GM19395 (cell line): ENCODE measurements at regions not wholly inside any gene's neighbourhood (a gene's known extent, or its start where the extent isn't known, plus 50 kb on each side); places are given as distances from the start of the nearest gene placed in this dataset.

Experiments
- ATAC-seq: cut with Tn5 transposase; IDR thresholded peaks from one replicate; pipeline ENCODE4 v1.9.1; 2021; ENCODE audit warnings: mild to moderate bottlenecking, moderate library complexity; ENCODE audit not compliant: unreplicated experiment

GRCh38 chr10:88023676-88024075 is 160.3 kb downstream of the PTEN start:
- no peak for ATAC-seq

- ATAC-seq, result no peak
These were observed 162.6 kb downstream of the PTEN start for GRCh38 chr10:88026031-88026430.

- ATAC-seq, result peak; percentile 73
These were observed 164.1 kb downstream of the PTEN start for GRCh38 chr10:88027570-88027969.

GRCh38 chr10:88028072-88028471 is 164.6 kb downstream of the PTEN start:
- no peak for ATAC-seq

GRCh38 chr10:88028654-88029053 is 165.2 kb downstream of the PTEN start:
- ATAC-seq, result no peak

GRCh38 chr10:88032566-88032965 is 169.1 kb downstream of the PTEN start:
- ATAC-seq, result no peak

GRCh38 chr10:88033385-88033784 is 170.0 kb downstream of the PTEN start:
- no peak for ATAC-seq

- ATAC-seq, result no peak
These were observed 170.4 kb downstream of the PTEN start for GRCh38 chr10:88033793-88034192.

- ATAC-seq, result no peak
These were observed 172.7 kb downstream of the PTEN start for GRCh38 chr10:88036126-88036525.

- ATAC-seq, result no peak
These were observed 174.2 kb downstream of the PTEN start for GRCh38 chr10:88037623-88038022.

- ATAC-seq, result no peak
These were observed 174.8 kb downstream of the PTEN start for GRCh38 chr10:88038268-88038667.

GRCh38 chr10:88039496-88040200 is 176.2 kb downstream of the PTEN start:
- ATAC-seq, result no peak

GRCh38 chr10:88041243-88042159 is 178.1 kb downstream of the PTEN start:
- no peak for ATAC-seq

- ATAC-seq, result no peak
These were observed 179.0 kb downstream of the PTEN start for GRCh38 chr10:88042160-88043100.

- ATAC-seq, result no peak
These were observed 181.7 kb downstream of the PTEN start for GRCh38 chr10:88045096-88045495.

- ATAC-seq, result no peak
These were observed 182.4 kb downstream of the PTEN start for GRCh38 chr10:88045656-88046415.

- ATAC-seq, result no peak
These were observed 184.2 kb downstream of the PTEN start for GRCh38 chr10:88047579-88047978.

GRCh38 chr10:88048312-88048711 is 184.9 kb downstream of the PTEN start:
- ATAC-seq, result no peak

GRCh38 chr10:88049204-88049603 is 185.8 kb downstream of the PTEN start:
- ATAC-seq, result no peak

- no peak for ATAC-seq
These were observed 194.3 kb downstream of the PTEN start for GRCh38 chr10:88057720-88058119.
